Dendritic cell treated with granulocyte-macrophage colony-stimulating factor and Interleukin-4, amounts not matched to agents 40 ng/mL and 50 ng/mL, for 4 days (primary cell): ENCODE measurements at regions not wholly inside any gene's neighbourhood (a gene's known extent, or its start where the extent isn't known, plus 50 kb on each side); places are given as distances from the start of the nearest gene placed in this dataset.
"Not testable (repeated sequence)": the region's sequence is repeated elsewhere in the genome, so short reads cannot be mapped to it uniquely, and the experiment has no call there.

Source experiments
- H3K27ac Mint-ChIP-seq: one replicate; pipeline ENCODE4 v1.8.0; 2022; ENCODE audit warnings: mild to moderate bottlenecking, mixed read lengths
- H3K27me3 Mint-ChIP-seq: one replicate; pipeline ENCODE4 v1.8.0; 2022; ENCODE audit warnings: mild to moderate bottlenecking, mixed read lengths
- H3K36me3 Mint-ChIP-seq: one replicate; pipeline ENCODE4 v1.8.0; 2022; ENCODE audit warnings: low read depth, mixed read lengths
- H3K4me1 Mint-ChIP-seq: one replicate; pipeline ENCODE4 v1.8.0; 2022; ENCODE audit warnings: low read depth, mixed read lengths
- H3K4me3 Mint-ChIP-seq: one replicate; pipeline ENCODE4 v1.8.0; 2022; ENCODE audit warnings: mild to moderate bottlenecking, moderate library complexity, mixed read lengths
- H3K9me3 Mint-ChIP-seq: one replicate; pipeline ENCODE4 v1.8.0; 2022; ENCODE audit warnings: mixed read lengths
- intact Hi-C: fragments of 100-400 bp; cut with micrococcal nuclease; formaldehyde crosslinking; loops from one replicate; pipeline ENCODE4 v1.15.0; 2022

DNA sequence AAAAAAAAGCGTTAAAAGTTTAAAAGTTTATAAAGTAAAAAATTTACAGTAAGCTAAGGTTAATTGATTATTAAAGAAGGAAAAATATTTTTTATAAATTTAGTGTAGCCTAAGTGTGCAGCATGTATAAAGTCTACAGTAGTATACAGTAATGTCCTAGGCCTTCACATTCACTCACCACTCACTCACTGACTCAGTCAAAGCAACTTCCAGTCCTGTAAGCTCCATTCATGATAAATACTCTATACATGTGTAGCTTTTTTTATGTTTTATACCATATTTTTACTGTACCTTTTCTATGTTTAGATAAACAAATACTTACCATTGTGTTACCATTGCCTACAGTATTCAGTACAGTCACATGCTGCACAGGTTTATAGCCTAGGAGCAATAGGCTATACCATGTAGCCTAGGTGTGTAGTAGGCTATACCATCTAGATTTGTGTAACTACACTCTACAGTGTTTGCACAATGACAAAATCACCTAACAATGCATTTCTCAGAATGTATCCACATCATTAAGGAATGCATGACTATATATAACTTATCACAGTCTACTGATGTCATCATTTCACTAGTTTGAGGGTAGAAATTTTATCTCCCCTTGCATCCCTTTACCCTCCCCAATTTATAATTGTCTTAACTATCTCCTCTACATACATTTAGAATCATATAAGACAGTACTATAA, 158.4 kb upstream of the USP9X start:
- intact Hi-C loops, H3K4me3 Mint-ChIP-seq, H3K27ac Mint-ChIP-seq, H3K27me3 Mint-ChIP-seq, H3K36me3 Mint-ChIP-seq: not testable (repeated sequence)
- Mint-ChIP-seq H3K4me1 (peaks cover 11% of the 10 kb centered on the region), H3K9me3 (peaks cover 19% of the 10 kb centered on the region)

DNA sequence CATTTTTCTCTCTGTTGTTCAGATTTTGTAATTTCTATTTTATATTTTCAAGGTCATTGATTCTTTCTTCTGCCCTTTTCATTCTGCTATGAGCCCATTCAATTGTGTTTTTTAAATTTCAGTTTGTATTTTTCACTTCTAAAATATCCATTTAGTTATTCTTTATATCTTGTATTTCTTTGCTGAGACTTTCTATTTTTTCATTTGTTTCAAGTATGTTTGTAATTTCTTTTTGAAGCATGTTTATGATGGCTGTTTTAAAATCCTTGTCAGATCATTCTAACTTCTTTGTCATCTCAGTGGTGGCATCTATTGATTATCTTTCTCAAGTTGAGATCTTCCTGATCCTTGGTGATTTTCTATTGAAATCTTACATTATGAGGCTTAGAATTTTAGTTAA, 157.2 kb upstream of the USP9X start:
- Mint-ChIP-seq H3K27ac (no peak overlapping the region), H3K9me3 (peaks cover 16% of the 10 kb centered on the region), H3K36me3 (no peaks in the 10 kb centered on the region), H3K4me3 (no peak overlapping the region), H3K4me1 (peaks cover 23% of the 10 kb centered on the region), H3K27me3 (no peaks in the 10 kb centered on the region)
- intact Hi-C loops, result no loop called here

DNA sequence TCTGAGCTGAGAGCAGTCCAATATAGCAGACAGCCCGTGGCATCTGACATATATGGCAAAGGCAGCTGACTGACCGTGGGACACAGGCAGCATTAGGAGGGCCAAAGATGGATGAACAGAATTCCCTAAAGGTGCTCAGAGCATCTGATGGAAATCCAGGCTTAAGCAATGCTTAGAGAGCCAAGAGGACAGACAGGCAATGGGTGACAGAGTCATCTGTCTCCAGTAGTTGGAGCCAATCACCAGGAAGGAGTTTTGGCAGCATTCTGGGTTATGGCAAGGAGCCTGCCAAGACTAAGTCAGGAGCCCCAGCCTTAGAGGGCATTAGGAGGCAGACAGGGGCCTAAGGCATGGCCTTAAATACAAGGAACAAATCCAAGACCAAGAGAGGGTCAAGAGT, 153.3 kb upstream of the USP9X start:
- H3K27me3 Mint-ChIP-seq, result no peaks in the 10 kb centered on the region
- H3K4me3 Mint-ChIP-seq, result no peak overlapping the region
- H3K36me3 Mint-ChIP-seq, result no peaks in the 10 kb centered on the region
- H3K27ac Mint-ChIP-seq, result peak overlapping the region; percentile 97
- H3K9me3 Mint-ChIP-seq, result peaks cover 16% of the 10 kb centered on the region
- peaks cover 35% of the 10 kb centered on the region for H3K4me1 Mint-ChIP-seq
- intact Hi-C loops, result loop anchor here (10.0 kb wide), 1 partner anchor 153 kb away; the partner anchor contains the start of gene USP9X

DNA sequence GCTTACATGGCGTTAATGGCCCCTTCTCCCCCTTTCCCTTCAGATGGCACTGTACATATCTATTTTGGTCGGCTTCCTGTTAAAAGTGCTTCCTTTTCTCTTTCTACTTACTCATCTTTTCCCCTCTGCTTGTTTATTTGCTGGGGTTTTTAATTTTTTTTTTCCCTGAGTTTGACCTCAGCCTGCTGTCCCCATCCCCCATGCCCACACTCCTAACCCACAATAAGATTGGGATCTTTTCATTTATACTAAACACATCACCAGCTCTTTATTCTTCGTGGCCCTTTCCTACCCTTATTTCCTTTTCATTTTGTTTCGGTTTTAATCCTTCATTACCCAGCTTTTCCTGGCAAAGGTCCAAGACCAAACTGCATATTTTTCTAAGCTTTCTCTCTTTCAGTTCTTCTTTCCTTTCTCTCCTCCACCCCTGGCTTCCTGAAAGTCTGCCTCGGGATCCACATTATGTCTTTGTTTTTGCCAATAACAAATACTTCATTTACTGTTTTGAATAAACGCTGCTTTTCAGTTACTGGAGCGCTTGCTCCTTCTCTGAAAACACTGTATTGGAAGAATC, 152.0 kb upstream of the USP9X start:
- peak overlapping the region; percentile 76 for H3K4me3 Mint-ChIP-seq
- peak overlapping the region; percentile 97 for H3K27ac Mint-ChIP-seq
- peaks cover 5% of the 10 kb centered on the region for H3K9me3 Mint-ChIP-seq
- no peaks in the 10 kb centered on the region for H3K27me3 Mint-ChIP-seq
- H3K4me1 Mint-ChIP-seq, result peaks cover 40% of the 10 kb centered on the region
- intact Hi-C loops, result loop anchor here (10.0 kb wide), 1 partner anchor 152 kb away; the partner anchor contains the start of gene USP9X
- no peaks in the 10 kb centered on the region for H3K36me3 Mint-ChIP-seq

DNA sequence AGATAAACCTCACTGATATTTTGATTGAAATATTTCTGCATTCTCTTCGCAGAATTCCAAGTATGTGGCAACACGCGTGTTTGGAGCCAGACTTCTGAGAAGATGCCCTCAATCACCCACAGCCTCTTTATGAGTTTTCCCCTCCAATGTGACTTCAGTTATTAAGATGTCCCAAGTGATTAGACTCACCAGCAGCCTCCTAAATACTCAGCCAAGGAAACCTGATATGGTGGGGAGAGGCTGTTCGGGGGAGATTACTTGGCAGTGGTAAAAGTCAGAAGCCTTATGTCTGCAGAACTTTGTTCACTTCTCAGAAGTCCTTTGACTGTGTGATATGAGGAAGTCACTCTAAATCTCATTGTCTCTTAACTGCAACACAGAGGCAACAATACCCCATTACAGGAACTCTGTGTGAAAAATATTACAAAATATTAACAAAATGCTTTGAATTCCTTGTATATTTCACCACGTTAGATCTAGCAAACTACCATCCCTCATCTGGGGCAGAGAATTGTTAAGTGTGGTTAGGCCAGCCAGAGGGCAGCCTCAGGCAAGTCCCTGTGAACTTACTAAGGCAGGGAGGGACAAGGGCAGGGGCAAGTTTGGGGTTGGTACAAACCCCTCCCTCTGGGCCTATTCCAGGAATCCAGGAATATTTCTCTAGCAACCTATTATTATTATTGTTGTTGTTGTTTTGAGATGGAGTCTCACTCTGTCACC, 151.4 kb upstream of the USP9X start:
- Mint-ChIP-seq H3K4me3 (peak overlapping the region; percentile 76), H3K36me3 (no peaks in the 10 kb centered on the region), H3K27ac (peak overlapping the region; percentile 97), H3K9me3 (no peaks in the 10 kb centered on the region), H3K4me1 (peaks cover 41% of the 10 kb centered on the region), H3K27me3 (no peaks in the 10 kb centered on the region)
- intact Hi-C loops, result loop anchor here (10.0 kb wide), 1 partner anchor 151 kb away; the partner anchor contains the start of gene USP9X

DNA sequence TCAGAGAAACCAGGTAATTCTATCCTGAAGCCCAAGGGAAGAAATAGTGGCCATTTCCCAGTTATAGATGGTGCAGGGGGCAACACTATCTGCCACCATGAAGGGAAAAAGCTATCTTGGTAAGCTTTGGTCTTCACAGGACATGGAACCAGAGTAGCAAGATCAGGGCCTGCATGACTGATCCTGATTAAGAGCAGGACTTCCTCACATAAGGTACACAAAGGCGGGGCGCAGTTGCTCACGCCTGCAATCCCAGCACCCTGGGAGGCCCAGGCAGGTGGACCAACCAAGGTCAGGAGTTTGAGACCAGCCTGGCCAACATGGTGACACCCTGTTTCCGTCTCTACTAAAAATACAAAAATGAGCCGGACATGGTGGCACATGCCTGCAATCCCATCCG, 148.4 kb upstream of the USP9X start:
- peaks cover 31% of the 10 kb centered on the region for H3K4me1 Mint-ChIP-seq
- intact Hi-C loops, result loop anchor here (10.0 kb wide), 1 partner anchor 148 kb away; the partner anchor contains the start of gene USP9X
- H3K9me3 Mint-ChIP-seq, result no peaks in the 10 kb centered on the region
- peak overlapping the region; percentile 60 for H3K27ac Mint-ChIP-seq
- H3K36me3 Mint-ChIP-seq, result no peaks in the 10 kb centered on the region
- no peak overlapping the region for H3K4me3 Mint-ChIP-seq
- H3K27me3 Mint-ChIP-seq, result no peaks in the 10 kb centered on the region

DNA sequence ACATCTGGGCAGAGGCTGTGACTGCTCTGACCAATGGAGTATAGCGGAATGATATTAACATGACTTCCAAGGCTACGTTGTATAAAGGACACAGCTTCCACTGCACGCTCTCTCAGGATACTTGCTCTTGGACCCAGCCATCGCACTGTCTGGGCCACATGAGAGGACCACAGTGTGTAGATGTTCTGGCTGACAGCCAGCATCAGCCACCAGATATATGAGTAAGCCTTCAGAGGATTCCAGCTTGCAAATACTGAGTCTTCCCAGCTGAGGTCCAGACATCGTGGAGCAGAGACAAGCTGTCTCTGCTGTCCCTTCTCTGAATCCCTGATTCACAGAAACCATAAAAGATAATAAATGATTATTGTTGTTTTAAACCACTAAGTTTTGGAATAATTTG, 146.8 kb upstream of the USP9X start:
- H3K27ac Mint-ChIP-seq, result peak overlapping the region; percentile 31
- no peaks in the 10 kb centered on the region for H3K9me3 Mint-ChIP-seq
- no peaks in the 10 kb centered on the region for H3K27me3 Mint-ChIP-seq
- H3K36me3 Mint-ChIP-seq, result no peaks in the 10 kb centered on the region
- H3K4me3 Mint-ChIP-seq, result no peak overlapping the region
- H3K4me1 Mint-ChIP-seq, result peaks cover 15% of the 10 kb centered on the region
- intact Hi-C loops, result loop anchor here (10.0 kb wide), 1 partner anchor 146 kb away; the partner anchor contains the start of gene USP9X

DNA sequence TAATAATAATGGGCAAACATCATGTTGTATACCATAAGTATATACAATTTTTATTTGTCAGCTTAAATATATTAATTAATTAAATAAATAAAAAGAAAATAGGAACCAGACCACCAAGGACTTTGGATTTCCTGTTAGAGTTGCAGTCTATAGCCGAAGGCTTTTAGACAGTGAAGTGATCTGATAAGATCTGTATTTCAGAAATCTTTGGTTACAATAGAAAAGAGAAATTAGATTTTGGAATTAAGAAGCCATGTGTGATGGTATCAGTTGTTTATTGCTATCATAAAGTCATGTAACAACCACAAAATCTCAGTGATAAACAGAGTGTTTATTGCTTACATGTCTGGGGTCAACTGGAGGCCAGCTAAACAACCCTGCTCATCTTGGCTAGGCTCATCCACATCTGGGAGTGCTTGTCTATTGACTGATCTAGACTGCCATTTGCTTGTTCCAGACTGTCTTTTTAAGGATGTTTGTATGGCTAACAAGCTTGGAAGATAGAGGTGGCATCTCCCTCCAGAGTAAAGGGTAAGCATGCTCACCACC, 142.1 kb upstream of the USP9X start:
- intact Hi-C loops, result no loop called here
- peaks cover 15% of the 10 kb centered on the region for H3K4me1 Mint-ChIP-seq
- no peak overlapping the region for H3K4me3 Mint-ChIP-seq
- no peaks in the 10 kb centered on the region for H3K27me3 Mint-ChIP-seq
- H3K9me3 Mint-ChIP-seq, result no peaks in the 10 kb centered on the region
- no peaks in the 10 kb centered on the region for H3K36me3 Mint-ChIP-seq
- H3K27ac Mint-ChIP-seq, result peak overlapping the region; percentile 83

DNA sequence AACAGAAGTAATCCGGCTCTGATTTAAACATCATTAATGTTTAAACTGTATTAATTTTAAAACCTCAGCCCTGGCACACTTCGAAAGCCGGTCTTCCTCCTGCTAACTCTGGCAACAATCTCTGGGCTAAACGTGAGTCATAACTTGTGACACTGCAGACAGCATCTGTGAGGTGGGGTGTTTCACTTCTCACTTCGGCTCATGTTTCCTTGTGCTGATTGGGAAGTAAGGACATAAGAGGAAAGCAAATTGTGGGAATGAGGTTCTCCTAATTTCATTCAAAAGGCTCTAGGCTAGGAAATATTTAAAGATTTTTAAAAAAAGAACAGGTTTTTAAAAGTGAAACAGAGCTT, 139.9 kb upstream of the USP9X start:
- intact Hi-C loops, result no loop called here
- Mint-ChIP-seq H3K36me3 (no peaks in the 10 kb centered on the region), H3K27me3 (no peaks in the 10 kb centered on the region), H3K4me3 (no peak overlapping the region), H3K4me1 (peaks cover 24% of the 10 kb centered on the region), H3K27ac (peak overlapping the region; percentile 83), H3K9me3 (no peaks in the 10 kb centered on the region)

DNA sequence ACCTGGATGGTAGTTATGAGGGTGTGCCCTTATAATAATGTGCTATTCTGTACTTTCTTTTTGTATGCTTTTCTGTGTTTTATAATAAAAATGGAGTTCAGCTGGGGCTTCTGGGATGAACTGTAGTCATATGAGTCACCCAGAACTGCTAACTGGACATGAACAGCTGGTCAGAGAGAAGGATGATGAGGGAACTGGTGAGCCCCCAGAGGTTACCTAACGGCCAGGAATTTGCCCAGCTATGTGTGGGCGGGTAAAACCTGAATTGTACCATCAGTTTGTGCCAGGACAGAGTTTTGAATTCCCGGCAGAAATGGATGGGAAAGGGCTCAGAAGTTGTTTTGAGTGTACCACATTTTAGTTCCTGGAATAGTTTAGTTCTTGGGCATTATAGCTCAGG, 138.0 kb upstream of the USP9X start:
- Mint-ChIP-seq H3K9me3 (no peaks in the 10 kb centered on the region), H3K27me3 (no peaks in the 10 kb centered on the region), H3K36me3 (no peaks in the 10 kb centered on the region), H3K27ac (no peak overlapping the region), H3K4me3 (no peak overlapping the region), H3K4me1 (peaks cover 42% of the 10 kb centered on the region)
- intact Hi-C loops, result no loop called here

DNA sequence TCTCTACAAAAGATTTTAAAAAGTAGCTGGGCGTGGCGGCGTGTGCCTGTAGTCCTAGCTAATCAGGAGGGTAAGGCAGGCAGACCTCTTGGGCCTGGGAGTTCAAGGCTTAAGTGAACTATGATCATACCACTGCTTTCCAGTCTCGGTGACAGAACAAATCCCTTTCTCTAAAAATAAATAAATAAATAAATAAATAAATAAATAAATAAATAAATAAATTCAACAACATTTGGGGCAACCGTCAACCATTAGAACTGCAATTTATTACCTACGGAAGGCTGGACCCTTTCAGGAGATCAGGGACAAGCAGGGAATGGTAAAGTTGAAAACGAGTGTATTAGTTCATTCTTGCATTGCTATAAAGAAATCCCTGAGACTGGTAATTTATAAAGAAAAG, 136.2 kb upstream of the USP9X start:
- Mint-ChIP-seq H3K9me3 (no peaks in the 10 kb centered on the region), H3K36me3 (no peaks in the 10 kb centered on the region), H3K27me3 (no peaks in the 10 kb centered on the region), H3K27ac (no peak overlapping the region), H3K4me1 (peaks cover 45% of the 10 kb centered on the region), H3K4me3 (no peak overlapping the region)
- intact Hi-C loops, result no loop called here

DNA sequence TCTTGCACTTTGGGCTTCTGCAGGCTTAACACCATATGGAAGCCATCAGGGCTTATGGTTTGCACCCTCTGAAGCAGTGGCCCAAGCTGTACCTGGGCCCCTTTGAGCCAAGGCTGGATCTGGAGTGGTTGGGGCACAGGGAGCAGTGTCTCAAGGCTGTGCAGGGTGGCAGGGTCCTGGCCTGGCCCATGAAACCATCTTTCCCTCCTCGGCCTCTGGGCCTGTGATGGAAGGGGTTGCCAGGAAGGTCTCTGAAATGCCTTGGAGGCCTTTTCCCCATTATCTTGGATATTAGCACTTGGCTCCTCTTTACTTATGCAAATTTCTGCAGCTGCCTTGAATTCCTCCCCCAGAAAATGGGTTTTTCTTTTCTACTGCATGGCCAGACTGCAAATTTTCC, 134.7 kb upstream of the USP9X start:
- no peaks in the 10 kb centered on the region for H3K27me3 Mint-ChIP-seq
- H3K4me1 Mint-ChIP-seq, result peaks cover 44% of the 10 kb centered on the region
- H3K4me3 Mint-ChIP-seq, result no peak overlapping the region
- no peak overlapping the region for H3K27ac Mint-ChIP-seq
- H3K36me3 Mint-ChIP-seq, result no peaks in the 10 kb centered on the region
- intact Hi-C loops, result loop anchor here (10.0 kb wide), 1 partner anchor 64 kb away; no protein-coding TSS in a partner anchor
- no peaks in the 10 kb centered on the region for H3K9me3 Mint-ChIP-seq

DNA sequence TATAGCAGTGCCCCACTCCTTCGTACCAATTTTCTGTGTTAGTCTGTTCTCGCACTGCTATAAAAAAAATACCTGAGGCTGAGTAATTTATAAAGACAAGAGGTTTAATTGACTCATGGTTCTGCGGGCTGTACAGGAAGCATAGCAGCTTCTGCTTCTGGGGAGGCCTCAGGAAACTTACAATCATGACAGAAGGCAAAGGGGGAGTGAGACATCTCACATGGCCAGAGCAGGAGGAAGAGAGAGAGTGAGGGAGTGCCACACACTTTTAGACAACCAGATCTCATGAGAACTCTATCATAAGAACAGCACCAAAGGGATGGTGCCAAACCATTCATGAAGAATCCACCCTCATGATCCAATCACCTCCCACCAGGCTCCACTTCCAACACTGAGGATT, 133.8 kb upstream of the USP9X start:
- not testable (repeated sequence) for H3K36me3 Mint-ChIP-seq, H3K27me3 Mint-ChIP-seq, H3K9me3 Mint-ChIP-seq, H3K4me3 Mint-ChIP-seq
- Mint-ChIP-seq H3K4me1 (peaks cover 39% of the 10 kb centered on the region), H3K27ac (peak overlapping the region; percentile 1)
- intact Hi-C loops, result loop anchor here (10.0 kb wide), 1 partner anchor 63 kb away; no protein-coding TSS in a partner anchor

DNA sequence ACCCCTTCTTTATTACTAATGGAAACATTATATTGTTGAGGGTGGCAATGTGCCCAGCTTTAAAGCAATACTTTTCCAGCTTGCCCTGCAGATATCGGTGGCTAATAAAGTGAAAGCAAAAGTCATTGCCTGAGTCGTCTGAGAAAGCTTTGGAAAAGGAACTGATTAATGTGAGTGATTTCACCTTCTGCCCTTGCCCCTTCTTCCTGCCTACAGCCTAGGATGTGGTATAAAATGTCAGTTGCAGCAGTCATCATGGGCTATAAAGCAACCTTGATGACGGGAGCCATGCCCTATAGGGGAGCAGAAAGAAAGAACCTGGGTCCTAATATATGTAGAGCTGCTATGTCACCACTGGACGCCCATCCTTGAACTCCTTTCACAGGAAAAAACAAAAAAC, 132.4 kb upstream of the USP9X start:
- H3K27ac Mint-ChIP-seq, result no peak overlapping the region
- no peaks in the 10 kb centered on the region for H3K9me3 Mint-ChIP-seq
- H3K4me3 Mint-ChIP-seq, result peak overlapping the region; percentile 30
- peaks cover 38% of the 10 kb centered on the region for H3K4me1 Mint-ChIP-seq
- intact Hi-C loops, result loop anchor here (10.0 kb wide), 1 partner anchor 62 kb away; no protein-coding TSS in a partner anchor
- H3K36me3 Mint-ChIP-seq, result no peaks in the 10 kb centered on the region
- H3K27me3 Mint-ChIP-seq, result no peaks in the 10 kb centered on the region
